Osteocyte (in vitro differentiated cells): ENCODE measurements at regions not wholly inside any gene's neighbourhood (a gene's known extent, or its start where the extent isn't known, plus 50 kb on each side); places are given as distances from the start of the nearest gene placed in this dataset.

ENCODE experiments used
- DNase-seq: peaks from one replicate; pipeline ENCODE4 v3.0.0; 2021; ENCODE audit warnings: mixed read lengths; ENCODE audit not compliant: unreplicated experiment; ENCODE audit errors: extremely low spot score
- H3K27ac Mint-ChIP-seq: one replicate; pipeline ENCODE4 v1.8.0; 2021; ENCODE audit warnings: mild to moderate bottlenecking, mixed read lengths; ENCODE audit not compliant: unreplicated experiment
- H3K27me3 Mint-ChIP-seq: one replicate; pipeline ENCODE4 v1.8.0; 2021; ENCODE audit warnings: mixed read lengths; ENCODE audit not compliant: unreplicated experiment
- H3K36me3 Mint-ChIP-seq: one replicate; pipeline ENCODE4 v1.8.0; 2021; ENCODE audit warnings: mixed read lengths; ENCODE audit not compliant: unreplicated experiment
- H3K4me1 Mint-ChIP-seq: one replicate; pipeline ENCODE4 v1.8.0; 2021; ENCODE audit warnings: mixed read lengths; ENCODE audit not compliant: unreplicated experiment
- H3K4me3 Mint-ChIP-seq: one replicate; pipeline ENCODE4 v1.8.0; 2021; ENCODE audit warnings: mild to moderate bottlenecking, moderate library complexity, mixed read lengths; ENCODE audit not compliant: unreplicated experiment
- H3K9me3 Mint-ChIP-seq: one replicate; pipeline ENCODE4 v1.8.0; 2021; ENCODE audit warnings: mixed read lengths; ENCODE audit not compliant: unreplicated experiment
- CTCF ChIP-seq: fragments of 200-600 bp; sonication (generic); IDR thresholded peaks from 2 replicates; pipeline ENCODE4 v1.5.0; 2021; ENCODE audit warnings: antibody characterized with exemption, mild to moderate bottlenecking, moderate library complexity

- Mint-ChIP-seq H3K4me1 (no peaks in the 10 kb centered on the region), H3K27me3 (no peaks in the 10 kb centered on the region), H3K4me3 (no peak overlapping the region), H3K36me3 (no peaks in the 10 kb centered on the region), H3K27ac (no peak overlapping the region), H3K9me3 (no peaks in the 10 kb centered on the region)
- TF ChIP-seq CTCF: no peak
- no peak for DNase-seq
Observed at GRCh38 chr13:81577601-81578195, 1236.8 kb upstream of the SPRY2 start.

DNA sequence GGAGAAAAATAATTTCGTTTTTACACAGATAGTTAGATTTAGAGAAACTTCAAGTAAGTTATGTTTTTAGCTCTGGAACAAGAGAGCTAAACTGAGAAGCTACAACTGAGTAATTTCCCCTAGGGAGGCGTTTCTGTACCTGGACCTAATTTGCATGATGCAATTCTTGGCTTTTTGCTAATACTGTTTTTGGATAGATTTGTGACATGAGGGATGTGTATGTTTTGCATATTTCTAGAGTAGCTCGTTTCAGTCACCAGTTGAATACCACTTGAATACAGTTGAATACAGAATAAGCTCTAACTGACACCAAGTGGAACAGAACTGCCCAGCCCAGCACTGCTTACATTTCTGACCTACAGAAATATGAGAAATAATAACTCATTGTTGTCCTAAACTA lies 1227.9 kb upstream of the SPRY2 start:
- Mint-ChIP-seq H3K27ac (no peak overlapping the region), H3K27me3 (peaks cover 3% of the 10 kb centered on the region), H3K36me3 (no peaks in the 10 kb centered on the region), H3K4me1 (no peaks in the 10 kb centered on the region), H3K4me3 (no peak overlapping the region), H3K9me3 (peaks cover 3% of the 10 kb centered on the region)
- no peak for TF ChIP-seq CTCF
- DNase-seq: no peak

- Mint-ChIP-seq H3K4me3 (no peak overlapping the region), H3K4me1 (no peaks in the 10 kb centered on the region), H3K27me3 (peaks cover 3% of the 10 kb centered on the region), H3K36me3 (no peaks in the 10 kb centered on the region), H3K9me3 (peaks cover 3% of the 10 kb centered on the region), H3K27ac (no peak overlapping the region)
- no peak for TF ChIP-seq CTCF
- DNase-seq: no peak
Observed at GRCh38 chr13:81565849-81566248, 1224.9 kb upstream of the SPRY2 start.

DNA sequence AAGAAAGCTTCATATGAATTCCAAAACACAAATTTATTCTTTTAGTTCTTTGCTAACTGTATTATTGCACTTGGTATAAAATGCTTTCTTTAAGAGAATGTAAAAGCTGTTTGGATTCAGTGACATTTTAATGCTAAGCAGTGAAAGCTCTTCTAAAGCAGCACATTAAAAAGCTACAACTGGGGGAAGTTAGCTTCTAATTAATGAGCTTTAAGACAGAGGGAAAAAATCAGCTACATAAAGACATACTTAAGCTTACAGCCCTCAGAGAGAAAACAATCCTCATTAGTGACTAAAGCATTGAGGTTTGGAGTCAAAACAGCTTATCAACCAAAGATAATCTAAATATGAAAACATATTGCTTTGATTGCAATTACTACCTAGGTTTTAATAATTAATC lies 1222.2 kb upstream of the SPRY2 start:
- no peaks in the 10 kb centered on the region for H3K4me1 Mint-ChIP-seq
- H3K27ac Mint-ChIP-seq: no peak overlapping the region
- H3K36me3 Mint-ChIP-seq: no peaks in the 10 kb centered on the region
- H3K27me3 Mint-ChIP-seq: peaks cover 3% of the 10 kb centered on the region
- no peak for DNase-seq
- H3K9me3 Mint-ChIP-seq: peaks cover 3% of the 10 kb centered on the region
- TF ChIP-seq CTCF: no peak
- H3K4me3 Mint-ChIP-seq: no peak overlapping the region

- peaks cover 3% of the 10 kb centered on the region for H3K27me3 Mint-ChIP-seq
- TF ChIP-seq CTCF: no peak
- no peak for DNase-seq
- H3K9me3 Mint-ChIP-seq: peaks cover 2% of the 10 kb centered on the region
- H3K27ac Mint-ChIP-seq: no peak overlapping the region
- H3K36me3 Mint-ChIP-seq: no peaks in the 10 kb centered on the region
- no peaks in the 10 kb centered on the region for H3K4me1 Mint-ChIP-seq
- no peak overlapping the region for H3K4me3 Mint-ChIP-seq
Observed at GRCh38 chr13:81562598-81562997, 1221.7 kb upstream of the SPRY2 start.
